ENCODE measurements at regions not wholly inside any gene's neighbourhood (a gene's known extent, or its start where the extent isn't known, plus 50 kb on each side); places are given as distances from the start of the nearest gene placed in this dataset.

- POLR2A ChIA-PET, result no interaction called here
These were observed 278.0 kb downstream of the FGF9 start for GRCh38 chr13:21948769-21949474.

More at GRCh38 chr13:21948769-21949474, 278.0 kb downstream of the FGF9 start:
- dilution Hi-C loops (cut with MboI; ENCODE audit: extremely low pct_ligation_motif_present, low sequenced_read_pairs) (no loop called here), intact Hi-C loops (cut with micrococcal nuclease) (no loop called here)
- TF ChIP-seq POLR2AphosphoS5 (IDR thresholded peaks at IDR 0.05; ENCODE audit: insufficient read depth, low read depth, low read length), result no peak
- no peak for TF ChIP-seq MYC (IDR thresholded peaks at IDR 0.05; ENCODE audit: low read depth, low read length)
- no peak for TF ChIP-seq CTCF (IDR thresholded peaks at IDR 0.05; ENCODE audit: extremely low read depth in 1 of 2, insufficient read depth in 1 of 2, low read depth in 1 of 2, low read length in 2 of 2)
- no peak for TF ChIP-seq EZH2 (IDR thresholded peaks at IDR 0.05; ENCODE audit: borderline replicate concordance, low read depth, low read length, severe bottlenecking)
- no peak for TF ChIP-seq GATA2 (IDR thresholded peaks at IDR 0.05; ENCODE audit: insufficient read depth, insufficient read length, low read depth, low read length)
- DNase-seq (ENCODE audit: low read depth, low spot score), result no peak
- no peak overlapping the region for H2AFZ ChIP-seq (ENCODE audit: low read depth, low read length)
- no peak overlapping the region for H3K9ac ChIP-seq (replicated peaks; ENCODE audit: extremely low read depth, insufficient read depth, low read length)
- no peaks in the 10 kb centered on the region for H4K20me1 ChIP-seq (replicated peaks; ENCODE audit: control insufficient read depth, extremely low read depth, insufficient read depth, low read length)
- no peaks in the 10 kb centered on the region for H3K79me2 ChIP-seq (ENCODE audit: control insufficient read depth, insufficient read depth, low read length)
- CTCF ChIA-PET, result no interaction called here
- H3K4me2 ChIP-seq (ENCODE audit: insufficient read depth, low read length), result no peak overlapping the region
- H3K36me3 ChIP-seq (ENCODE audit: control insufficient read depth in 2 of 2, extremely low read depth in 1 of 2, insufficient read depth in 2 of 2, low read length in 2 of 2), result no peaks in the 10 kb centered on the region
- no peaks in the 10 kb centered on the region for H3K27me3 ChIP-seq (ENCODE audit: control insufficient read depth in 2 of 2, insufficient read depth in 2 of 2, low read length in 2 of 2)
- no peak overlapping the region for H3K27ac ChIP-seq (ENCODE audit: insufficient read depth, low read depth, low read length)
- H3K9me1 ChIP-seq (replicated peaks; ENCODE audit: control insufficient read depth, extremely low read depth, insufficient read depth, low read length), result no peaks in the 10 kb centered on the region
- H3K9me3 ChIP-seq (replicated peaks; ENCODE audit: control insufficient read depth, insufficient read depth, low read length), result peaks cover 15% of the 10 kb centered on the region
- H3K4me1 ChIP-seq (ENCODE audit: control insufficient read depth, extremely low read depth, insufficient read depth, low read length), result no peaks in the 10 kb centered on the region
- H3K4me3 ChIP-seq (replicated peaks in 1 of 3; ENCODE audit: insufficient read depth in 1 of 3, low read depth in 1 of 3, low read length in 3 of 3), result no peak overlapping the region
- no TSS peak for BruUV-seq (replicated peaks)
- no peak for FAIRE-seq

Measured in endothelial cell of umbilical vein (primary cell).